ENCODE measurements at regions not wholly inside any gene's neighbourhood (a gene's known extent, or its start where the extent isn't known, plus 50 kb on each side); places are given as distances from the start of the nearest gene placed in this dataset.
A peak's percentile ranks its signal among the peaks of the same experiment; 100 is the strongest.
"Not testable (repeated sequence)": the region's sequence is repeated elsewhere in the genome, so short reads cannot be mapped to it uniquely, and the experiment has no call there.

GRCh38 chr14:106690333-106690891 is 1164.0 kb downstream of the TMEM121 start:
- ATAC-seq (no peak), DNase-seq (no peak)
- no peak for TF ChIP-seq CTCF (IDR thresholded peaks at IDR 0.05)
- intact Hi-C loops (cut with DNase I): no loop called here
- H3K4me1 ChIP-seq: no peaks in the 10 kb centered on the region
- H3K27ac ChIP-seq: no peak overlapping the region
- H3K4me3 ChIP-seq: no peak overlapping the region
- H3K27me3 ChIP-seq (ENCODE audit: insufficient read depth in 3 of 3, low read length in 2 of 3): no peaks in the 10 kb centered on the region
- 20 to 58% (median 50%) methylated on average over 1 of the region's 1 CpG for WGBS, 3 donors
- H3K36me3 ChIP-seq (ENCODE audit: insufficient read depth in 1 of 2, low read depth in 1 of 2): no peaks in the 10 kb centered on the region
- H3K9me3 ChIP-seq: no peaks in the 10 kb centered on the region

- Histone ChIP-seq H3K27ac (no peak overlapping the region), H3K4me3 (no peak overlapping the region), H3K27me3 (ENCODE audit: insufficient read depth in 3 of 3, low read length in 2 of 3) (no peaks in the 10 kb centered on the region), H3K36me3 (ENCODE audit: insufficient read depth in 1 of 2, low read depth in 1 of 2) (no peaks in the 10 kb centered on the region), H3K4me1 (no peaks in the 10 kb centered on the region), H3K9me3 (no peaks in the 10 kb centered on the region)
- no peak for TF ChIP-seq CTCF (IDR thresholded peaks at IDR 0.05)
- WGBS, 3 donors: 69 to 70% (median 70%) methylated on average over 13 of the region's 13 CpGs
- DNase-seq (peak; percentile 12 to 55), ATAC-seq (no peak)
- intact Hi-C loops (cut with DNase I): no loop called here
Observed at GRCh38 chr14:106691601-106692291, 1165.4 kb downstream of the TMEM121 start.

DNA sequence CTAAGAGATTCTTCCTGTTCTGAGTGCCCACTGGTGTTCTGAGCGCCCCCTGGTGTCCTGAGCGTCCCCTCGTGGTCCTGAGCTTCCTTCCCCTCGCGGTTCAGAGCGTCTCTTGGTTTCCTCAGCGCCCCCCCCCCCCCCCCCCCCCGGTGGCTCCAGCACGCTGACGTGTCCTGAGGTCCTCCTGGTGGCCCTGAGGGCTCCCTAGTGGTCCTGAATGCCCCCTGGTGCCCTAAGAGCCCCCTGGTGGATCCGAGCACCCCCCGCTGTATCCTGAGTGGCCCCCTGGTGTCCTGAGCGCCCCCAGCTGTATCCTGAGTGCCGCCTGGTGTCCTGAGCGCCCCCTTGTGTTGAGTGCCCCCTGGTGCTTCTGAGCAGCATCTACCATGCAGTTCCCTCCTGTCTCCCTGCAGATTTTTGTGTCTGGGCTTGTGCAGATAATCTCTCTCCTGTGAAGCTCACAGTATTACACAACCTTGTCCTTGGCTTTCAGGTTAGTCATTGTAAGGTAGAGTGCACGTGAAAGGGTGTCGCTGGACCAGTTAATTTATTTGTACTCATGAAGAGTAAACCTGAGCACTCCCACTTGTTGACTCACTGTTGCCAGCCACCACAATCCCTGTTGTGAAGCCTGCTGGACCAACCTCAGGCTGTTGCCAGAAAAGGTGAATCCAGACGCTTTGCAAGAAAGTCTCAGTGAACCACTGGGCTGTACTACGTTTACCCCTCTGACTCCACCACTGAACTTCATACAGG is 1168.4 kb downstream of the TMEM121 start:
- H3K27me3 ChIP-seq (ENCODE audit: insufficient read depth in 3 of 3, low read length in 2 of 3): no peaks in the 10 kb centered on the region
- intact Hi-C loops (cut with DNase I): no loop called here
- no peak overlapping the region for H3K27ac ChIP-seq
- no peaks in the 10 kb centered on the region for H3K4me1 ChIP-seq
- no peaks in the 10 kb centered on the region for H3K36me3 ChIP-seq (ENCODE audit: insufficient read depth in 1 of 2, low read depth in 1 of 2)
- H3K4me3 ChIP-seq: no peak overlapping the region
- peak in 1 of 2 donors; percentile 56 for DNase-seq
- no peak for TF ChIP-seq CTCF (IDR thresholded peaks at IDR 0.05)
- no peak for ATAC-seq
- WGBS, 3 donors: 55 to 75% (median 61%) methylated on average over 6 to 19 of the region's 19 CpGs
- H3K9me3 ChIP-seq: no peaks in the 10 kb centered on the region

DNA sequence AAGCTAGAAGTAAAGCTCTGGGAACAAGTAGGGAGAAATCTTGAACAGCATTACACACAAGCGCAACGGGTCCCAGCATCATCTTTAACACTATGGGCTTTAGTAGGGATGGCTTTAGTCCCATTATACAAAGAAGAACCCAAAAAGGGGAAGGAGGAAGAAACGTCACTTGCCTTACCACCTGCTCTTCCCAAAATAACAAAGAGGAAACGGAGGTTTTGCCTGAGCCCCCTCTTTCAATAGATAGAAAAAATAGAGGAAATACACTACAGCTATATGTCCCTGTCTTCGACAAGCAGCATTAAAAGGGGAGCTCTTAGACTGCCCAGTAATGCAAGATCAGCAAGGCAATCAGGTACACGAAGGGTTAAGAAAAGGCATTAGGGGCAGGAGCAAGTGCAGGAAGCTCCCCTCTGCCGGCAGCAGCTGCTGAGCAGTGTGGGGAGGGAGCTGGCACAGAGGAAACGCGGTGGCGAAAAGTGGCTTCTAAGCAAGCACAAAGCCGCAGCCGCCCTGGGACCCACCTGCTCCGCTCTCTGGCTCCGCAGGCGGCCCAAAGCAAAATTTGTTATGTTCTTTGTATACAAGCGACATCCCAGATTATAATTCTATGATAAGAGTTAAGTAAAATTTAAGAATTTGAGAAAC is 1172.4 kb downstream of the TMEM121 start:
- H3K9me3 ChIP-seq; H3K4me1 ChIP-seq; H3K4me3 ChIP-seq; ATAC-seq; H3K27me3 ChIP-seq (ENCODE audit: insufficient read depth in 3 of 3, low read length in 2 of 3); DNase-seq; intact Hi-C loops (cut with DNase I); H3K27ac ChIP-seq; H3K36me3 ChIP-seq (ENCODE audit: insufficient read depth in 1 of 2, low read depth in 1 of 2): not testable (repeated sequence)
- 14 to 31% (median 20%) methylated on average over 1 to 16 of the region's 16 CpGs for WGBS, 3 donors

GRCh38 chr14:106703651-106704050 is 1177.3 kb downstream of the TMEM121 start:
- ATAC-seq; H3K36me3 ChIP-seq (ENCODE audit: insufficient read depth in 1 of 2, low read depth in 1 of 2); H3K27ac ChIP-seq; DNase-seq; H3K9me3 ChIP-seq; H3K27me3 ChIP-seq (ENCODE audit: insufficient read depth in 3 of 3, low read length in 2 of 3); H3K4me1 ChIP-seq; intact Hi-C loops (cut with DNase I); H3K4me3 ChIP-seq: not testable (repeated sequence)
- 67 to 75% (median 73%) methylated on average over 1 to 2 of the region's 4 CpGs for WGBS, 3 donors

- H3K27ac ChIP-seq; H3K27me3 ChIP-seq (ENCODE audit: insufficient read depth in 3 of 3, low read length in 2 of 3); H3K9me3 ChIP-seq; intact Hi-C loops (cut with DNase I); H3K4me3 ChIP-seq; ATAC-seq; H3K4me1 ChIP-seq; H3K36me3 ChIP-seq (ENCODE audit: insufficient read depth in 1 of 2, low read depth in 1 of 2); DNase-seq: not testable (repeated sequence)
- 40 to 49% (median 46%) methylated on average over 3 to 4 of the region's 4 CpGs for WGBS, 3 donors
Observed at GRCh38 chr14:106706488-106706887, 1180.1 kb downstream of the TMEM121 start.

GRCh38 chr14:106710187-106710586 is 1183.8 kb downstream of the TMEM121 start:
- H3K4me3 ChIP-seq; H3K4me1 ChIP-seq; intact Hi-C loops (cut with DNase I); H3K27me3 ChIP-seq (ENCODE audit: insufficient read depth in 3 of 3, low read length in 2 of 3); H3K9me3 ChIP-seq; ATAC-seq; H3K27ac ChIP-seq; DNase-seq; H3K36me3 ChIP-seq (ENCODE audit: insufficient read depth in 1 of 2, low read depth in 1 of 2): not testable (repeated sequence)
- 64 to 81% (median 66%) methylated on average over 6 to 7 of the region's 7 CpGs for WGBS, 3 donors

- 44 to 73% (median 61%) methylated on average over 5 of the region's 5 CpGs for WGBS, 3 donors
- H3K4me3 ChIP-seq; intact Hi-C loops (cut with DNase I); ATAC-seq; H3K27ac ChIP-seq; H3K4me1 ChIP-seq; H3K36me3 ChIP-seq (ENCODE audit: insufficient read depth in 1 of 2, low read depth in 1 of 2); H3K27me3 ChIP-seq (ENCODE audit: insufficient read depth in 3 of 3, low read length in 2 of 3); H3K9me3 ChIP-seq; DNase-seq: not testable (repeated sequence)
Observed at GRCh38 chr14:106712513-106712912, 1186.1 kb downstream of the TMEM121 start.
